Naive B cell (primary cell): ENCODE measurements at regions not wholly inside any gene's neighbourhood (a gene's known extent, or its start where the extent isn't known, plus 50 kb on each side); places are given as distances from the start of the nearest gene placed in this dataset.

Source experiments
- ATAC-seq, 2 donors: fragments of 150-1000 bp; cut with Tn5 transposase; 2 replicates each; pipeline ENCODE4 v1.10.0; 2021; ENCODE audit warnings: low read depth in 2 of 2, mild to moderate bottlenecking in 2 of 2, moderate library complexity in 2 of 2
- DNase-seq: peaks from one replicate; pipeline ENCODE4 v3.0.0; 2022
- H3K27ac Mint-ChIP-seq, 6 donors: one replicate each; pipeline ENCODE4 v1.8.0; 2020 to 2022; ENCODE audit warnings: mild to moderate bottlenecking in 6 of 6, mixed read lengths in 6 of 6, moderate library complexity in 5 of 6, inconsistent platforms in 2 of 6
- H3K27me3 Mint-ChIP-seq, 3 donors: one replicate each; pipeline ENCODE4 v1.8.0; 2021 to 2022; ENCODE audit warnings: mixed read lengths in 3 of 3, mild to moderate bottlenecking in 1 of 3
- H3K36me3 Mint-ChIP-seq, 2 donors: one replicate each; pipeline ENCODE4 v1.8.0; 2020 to 2022; ENCODE audit warnings: mixed read lengths in 2 of 2, inconsistent platforms in 1 of 2, mild to moderate bottlenecking in 1 of 2
- H3K4me1 Mint-ChIP-seq, 3 donors: one replicate each; pipeline ENCODE4 v1.8.0; 2020 to 2022; ENCODE audit warnings: mixed read lengths in 3 of 3, inconsistent platforms in 1 of 3, mild to moderate bottlenecking in 1 of 3, moderate library complexity in 1 of 3
- H3K4me3 Mint-ChIP-seq, 8 donors: one replicate each; pipeline ENCODE4 v1.8.0; 2020 to 2022; ENCODE audit warnings: mild to moderate bottlenecking in 8 of 8, mixed read lengths in 8 of 8, moderate library complexity in 8 of 8, inconsistent platforms in 2 of 8
- H3K9me3 Mint-ChIP-seq, 7 donors: one replicate each; pipeline ENCODE4 v1.8.0; 2020 to 2022; ENCODE audit warnings: mixed read lengths in 7 of 7, mild to moderate bottlenecking in 5 of 7, inconsistent platforms in 2 of 7, moderate library complexity in 1 of 7

GRCh38 chr3:190790185-190790584, 72.3 kb downstream of the GMNC start:
- no peak for DNase-seq
- Mint-ChIP-seq H3K4me1 (no peaks in the 10 kb centered on the region), H3K36me3 (no peaks in the 10 kb centered on the region), H3K9me3 (peaks cover 0 to 2% (median 0%) of the 10 kb centered on the region in 7 donors), H3K27me3 (peaks cover 0 to 5% (median 0%) of the 10 kb centered on the region in 3 donors), H3K4me3 (no peak overlapping the region), H3K27ac (no peak overlapping the region)
- no peak for ATAC-seq

GRCh38 chr3:190786898-190787297, 75.6 kb downstream of the GMNC start:
- H3K4me1 Mint-ChIP-seq: no peaks in the 10 kb centered on the region
- peaks cover 0 to 5% (median 0%) of the 10 kb centered on the region in 3 donors for H3K27me3 Mint-ChIP-seq
- no peak overlapping the region for H3K4me3 Mint-ChIP-seq
- H3K9me3 Mint-ChIP-seq: no peaks in the 10 kb centered on the region
- H3K36me3 Mint-ChIP-seq: no peaks in the 10 kb centered on the region
- ATAC-seq (no peak), DNase-seq (no peak)
- no peak overlapping the region for H3K27ac Mint-ChIP-seq

GRCh38 chr3:190785047-190785446, 77.4 kb downstream of the GMNC start:
- no peaks in the 10 kb centered on the region for H3K9me3 Mint-ChIP-seq
- ATAC-seq (no peak), DNase-seq (no peak)
- peaks cover 0 to 5% (median 0%) of the 10 kb centered on the region in 3 donors for H3K27me3 Mint-ChIP-seq
- no peaks in the 10 kb centered on the region for H3K36me3 Mint-ChIP-seq
- H3K27ac Mint-ChIP-seq: no peak overlapping the region
- H3K4me1 Mint-ChIP-seq: no peaks in the 10 kb centered on the region
- H3K4me3 Mint-ChIP-seq: no peak overlapping the region

- H3K9me3 Mint-ChIP-seq: no peaks in the 10 kb centered on the region
- H3K4me1 Mint-ChIP-seq: no peaks in the 10 kb centered on the region
- H3K36me3 Mint-ChIP-seq: no peaks in the 10 kb centered on the region
- no peak overlapping the region for H3K27ac Mint-ChIP-seq
- H3K4me3 Mint-ChIP-seq: no peak overlapping the region
- no peak for DNase-seq
- no peaks in the 10 kb centered on the region for H3K27me3 Mint-ChIP-seq
- ATAC-seq: no peak
Measured at GRCh38 chr3:190780524-190780923, 82.0 kb downstream of the GMNC start.

- Mint-ChIP-seq H3K9me3 (peaks cover 8 to 37% (median 11%) of the 10 kb centered on the region in 7 donors), H3K27me3 (no peaks in the 10 kb centered on the region), H3K4me1 (no peaks in the 10 kb centered on the region), H3K27ac (no peak overlapping the region), H3K36me3 (no peaks in the 10 kb centered on the region), H3K4me3 (no peak overlapping the region)
- DNase-seq (no peak), ATAC-seq (no peak)
Measured at GRCh38 chr3:190774633-190775032, 87.9 kb downstream of the GMNC start.

GRCh38 chr3:190773948-190774347, 88.5 kb downstream of the GMNC start:
- DNase-seq: no peak
- Mint-ChIP-seq H3K27ac (no peak overlapping the region), H3K27me3 (no peaks in the 10 kb centered on the region), H3K4me3 (peak overlapping the region in 1 of 8 donors; percentile 22), H3K9me3 (peaks cover 8 to 37% (median 11%) of the 10 kb centered on the region in 7 donors), H3K4me1 (no peaks in the 10 kb centered on the region), H3K36me3 (no peaks in the 10 kb centered on the region)
- no peak for ATAC-seq

- H3K4me1 Mint-ChIP-seq: no peaks in the 10 kb centered on the region
- ATAC-seq: no peak
- H3K27me3 Mint-ChIP-seq: no peaks in the 10 kb centered on the region
- no peak overlapping the region for H3K4me3 Mint-ChIP-seq
- peaks cover 8 to 37% (median 11%) of the 10 kb centered on the region in 7 donors for H3K9me3 Mint-ChIP-seq
- no peak for DNase-seq
- H3K27ac Mint-ChIP-seq: no peak overlapping the region
- H3K36me3 Mint-ChIP-seq: no peaks in the 10 kb centered on the region
Measured at GRCh38 chr3:190772831-190773230, 89.7 kb downstream of the GMNC start.

- Mint-ChIP-seq H3K36me3 (no peaks in the 10 kb centered on the region), H3K27me3 (no peaks in the 10 kb centered on the region), H3K4me1 (no peaks in the 10 kb centered on the region), H3K4me3 (no peak overlapping the region), H3K27ac (no peak overlapping the region), H3K9me3 (peaks cover 6 to 30% (median 10%) of the 10 kb centered on the region in 7 donors)
- no peak for DNase-seq
- ATAC-seq: no peak
Measured at GRCh38 chr3:190768891-190769290, 93.6 kb downstream of the GMNC start.

- no peak for ATAC-seq
- Mint-ChIP-seq H3K27ac (no peak overlapping the region), H3K4me1 (no peaks in the 10 kb centered on the region), H3K27me3 (no peaks in the 10 kb centered on the region), H3K9me3 (peaks cover 0 to 20% (median 4%) of the 10 kb centered on the region in 7 donors), H3K36me3 (no peaks in the 10 kb centered on the region), H3K4me3 (no peak overlapping the region)
- no peak for DNase-seq
Measured at GRCh38 chr3:190767851-190768250, 94.6 kb downstream of the GMNC start.

GRCh38 chr3:190764231-190765134, 98.0 kb downstream of the GMNC start:
- Mint-ChIP-seq H3K27ac (no peak overlapping the region), H3K9me3 (peaks cover 0 to 2% (median 0%) of the 10 kb centered on the region in 7 donors), H3K4me1 (no peaks in the 10 kb centered on the region), H3K36me3 (no peaks in the 10 kb centered on the region), H3K4me3 (no peak overlapping the region), H3K27me3 (no peaks in the 10 kb centered on the region)
- DNase-seq (no peak), ATAC-seq (no peak)

GRCh38 chr3:190762801-190763200, 99.7 kb downstream of the GMNC start:
- Mint-ChIP-seq H3K27me3 (no peaks in the 10 kb centered on the region), H3K36me3 (no peaks in the 10 kb centered on the region), H3K9me3 (peaks cover 0 to 4% (median 2%) of the 10 kb centered on the region in 7 donors), H3K27ac (no peak overlapping the region), H3K4me1 (no peaks in the 10 kb centered on the region), H3K4me3 (no peak overlapping the region)
- no peak for DNase-seq
- no peak for ATAC-seq

- no peak overlapping the region for H3K27ac Mint-ChIP-seq
- DNase-seq (no peak), ATAC-seq (no peak)
- peaks cover 0 to 1% (median 0%) of the 10 kb centered on the region in 7 donors for H3K9me3 Mint-ChIP-seq
- H3K36me3 Mint-ChIP-seq: no peaks in the 10 kb centered on the region
- no peaks in the 10 kb centered on the region for H3K4me1 Mint-ChIP-seq
- H3K4me3 Mint-ChIP-seq: no peak overlapping the region
- H3K27me3 Mint-ChIP-seq: peaks cover 0 to 9% (median 4%) of the 10 kb centered on the region in 3 donors
Measured at GRCh38 chr3:190747571-190747970, 114.9 kb downstream of the GMNC start.

GRCh38 chr3:190746986-190747385, 115.5 kb downstream of the GMNC start:
- Mint-ChIP-seq H3K27ac (no peak overlapping the region), H3K27me3 (peaks cover 0 to 11% (median 4%) of the 10 kb centered on the region in 3 donors), H3K4me3 (no peak overlapping the region), H3K9me3 (peaks cover 0 to 1% (median 0%) of the 10 kb centered on the region in 7 donors), H3K4me1 (no peaks in the 10 kb centered on the region), H3K36me3 (no peaks in the 10 kb centered on the region)
- DNase-seq: no peak
- no peak for ATAC-seq

GRCh38 chr3:190746531-190746930, 116.0 kb downstream of the GMNC start:
- no peak for ATAC-seq
- H3K4me3 Mint-ChIP-seq: no peak overlapping the region
- peaks cover 0 to 1% (median 0%) of the 10 kb centered on the region in 7 donors for H3K9me3 Mint-ChIP-seq
- H3K36me3 Mint-ChIP-seq: no peaks in the 10 kb centered on the region
- H3K27me3 Mint-ChIP-seq: peaks cover 0 to 15% (median 4%) of the 10 kb centered on the region in 3 donors
- no peaks in the 10 kb centered on the region for H3K4me1 Mint-ChIP-seq
- no peak for DNase-seq
- no peak overlapping the region for H3K27ac Mint-ChIP-seq
